A673 (cell line): ENCODE measurements at regions not wholly inside any gene's neighbourhood (a gene's known extent, or its start where the extent isn't known, plus 50 kb on each side); places are given as distances from the start of the nearest gene placed in this dataset.

ENCODE experiments used
- BruUV-seq: library from RNA; stranded (reverse); fragments of 400-500 nt; replicated peaks from 2 replicates; lab custom pipeline; 2021; lab: Mats Ljungman, UMichigan
- CTCF ChIA-PET: fragments of 300-600 bp; sonication (Branson Sonifier 250); formaldehyde crosslinking; loops from one replicate; lab custom pipeline; 2022; ENCODE audit warnings: antibody characterized with exemption; lab: Charles Lee
- POLR2A ChIA-PET: fragments of 300-600 bp; sonication (Branson Sonifier 250); formaldehyde crosslinking; loops from one replicate; lab custom pipeline; 2022; ENCODE audit warnings: antibody characterized with exemption; ENCODE audit not compliant: low non-redundant PET; lab: Charles Lee
- DNase-seq: peaks from one replicate; pipeline ENCODE4 v3.0.0-alpha.2; 2015; ENCODE audit warnings: low spot score
- H3K27ac ChIP-seq: fragments of 200-600 bp; sonication (generic); 2 replicates; pipeline ENCODE4 v1.5.1; 2016; ENCODE audit warnings: mixed run types, low read depth, mild to moderate bottlenecking, mixed read lengths, antibody characterized with exemption, low read length; ENCODE audit not compliant: poor library complexity, severe bottlenecking
- H3K27me3 ChIP-seq: fragments of 200-600 bp; sonication (generic); replicated peaks from 2 replicates; pipeline ENCODE4 v1.6.1; 2017; ENCODE audit warnings: mixed run types, low read depth, mild to moderate bottlenecking, mixed read lengths, antibody characterized with exemption, low read length; ENCODE audit not compliant: insufficient read depth, poor library complexity
- H3K36me3 ChIP-seq: fragments of 200-600 bp; sonication (generic); 2 replicates; pipeline ENCODE4 v1.6.1; 2016; ENCODE audit warnings: mixed run types, mild to moderate bottlenecking, mixed read lengths, antibody characterized with exemption, low read length; ENCODE audit not compliant: insufficient read depth, poor library complexity, severe bottlenecking
- H3K4me1 ChIP-seq: fragments of 200-600 bp; sonication (generic); 2 replicates; pipeline ENCODE4 v1.6.1; 2017; ENCODE audit warnings: mixed run types, mild to moderate bottlenecking, mixed read lengths, antibody characterized with exemption, low read length; ENCODE audit not compliant: insufficient read depth, poor library complexity, severe bottlenecking
- H3K4me3 ChIP-seq: fragments of 200-600 bp; sonication (generic); 2 replicates; pipeline ENCODE4 v1.5.1; 2016; ENCODE audit warnings: low read depth, mixed run types, mild to moderate bottlenecking, mixed read lengths, low read length; ENCODE audit not compliant: poor library complexity, severe bottlenecking
- H3K9me3 ChIP-seq: fragments of 200-600 bp; sonication (generic); 2 replicates; pipeline ENCODE4 v1.6.1; 2016; ENCODE audit warnings: mixed run types, low read depth, mild to moderate bottlenecking, mixed read lengths, antibody characterized with exemption, low read length; ENCODE audit not compliant: poor library complexity, severe bottlenecking
- CTCF ChIP-seq: fragments of 300-800, 200-600 bp; sonication (generic); conservative IDR thresholded peaks from 2 replicates; pipeline ENCODE4 v1.5.1; 2017; ENCODE audit warnings: low read depth, mild to moderate bottlenecking, antibody characterized with exemption, low read length, moderate library complexity, mixed read lengths
- EZH2 ChIP-seq: fragments of 200-600 bp; sonication (generic); IDR thresholded peaks from 2 replicates; pipeline ENCODE4 v1.6.1; 2017; ENCODE audit warnings: borderline replicate concordance, low read depth, mild to moderate bottlenecking, mixed read lengths, antibody characterized with exemption, low read length; ENCODE audit not compliant: poor library complexity, severe bottlenecking
- intact Hi-C: fragments of 100-400 bp; cut with micrococcal nuclease; formaldehyde crosslinking; loops from one replicate; pipeline ENCODE4 v1.10.0; 2022; ENCODE audit not compliant: unreplicated experiment

DNA sequence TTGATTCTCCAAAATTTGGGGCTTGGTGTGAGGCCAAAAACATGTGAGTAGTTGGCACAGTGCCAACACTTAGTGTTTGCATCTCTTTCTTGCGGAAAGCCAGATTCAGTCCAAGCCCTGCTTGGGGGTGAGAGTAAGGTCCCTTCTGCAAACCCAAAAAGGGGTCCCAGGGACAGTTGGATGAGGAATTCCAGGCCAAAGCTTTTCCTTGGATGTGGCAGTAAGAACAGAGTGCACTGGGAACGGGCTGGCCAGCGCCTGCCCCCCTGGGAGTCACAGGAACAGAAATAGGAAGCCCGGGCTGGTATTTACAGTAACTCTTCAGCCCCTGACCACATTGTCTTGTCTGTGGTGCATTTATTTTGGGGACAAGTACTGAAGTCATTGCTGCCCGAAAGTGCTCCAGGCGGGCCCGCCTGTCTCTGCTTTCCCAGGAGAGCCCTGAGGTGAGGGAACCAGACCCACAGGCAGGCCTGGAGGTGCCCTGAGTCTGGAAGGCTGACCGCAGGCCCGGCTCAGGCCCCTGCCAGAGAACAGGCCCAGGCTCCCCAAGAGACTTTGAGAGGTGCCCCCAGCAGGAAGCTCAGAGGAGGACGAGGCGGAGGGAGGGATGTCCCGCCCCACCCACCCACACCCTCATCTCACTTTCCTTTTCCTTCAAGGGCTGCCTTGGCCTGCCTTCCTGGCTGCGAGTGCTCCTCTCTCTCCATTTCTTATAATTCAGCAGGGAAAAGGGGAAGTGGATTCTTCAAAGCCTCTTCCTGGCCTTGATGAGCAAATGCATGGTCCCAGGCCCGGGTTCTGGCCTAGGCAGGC is 218.4 kb downstream of the MAFB start:
- intact Hi-C loops, result no loop called here
- Histone ChIP-seq H3K27me3 (no peaks in the 10 kb centered on the region), H3K4me1 (peaks cover 10% of the 10 kb centered on the region), H3K9me3 (no peaks in the 10 kb centered on the region), H3K36me3 (no peaks in the 10 kb centered on the region), H3K27ac (no peak overlapping the region), H3K4me3 (no peak overlapping the region)
- no peak for DNase-seq
- ChIA-PET CTCF (interaction anchor here (0.5 kb wide), 1 partner anchor 533 kb away, joined by 3 read pairs; no protein-coding TSS in a partner anchor), POLR2A (no interaction called here)
- TF ChIP-seq CTCF (no peak), EZH2 (no peak)
- no TSS peak for BruUV-seq

GRCh38 chr20:40468759-40469158 is 220.3 kb downstream of the MAFB start:
- no TSS peak for BruUV-seq
- Histone ChIP-seq H3K9me3 (no peaks in the 10 kb centered on the region), H3K4me1 (peaks cover 10% of the 10 kb centered on the region), H3K27me3 (no peaks in the 10 kb centered on the region), H3K36me3 (no peaks in the 10 kb centered on the region), H3K4me3 (no peak overlapping the region), H3K27ac (no peak overlapping the region)
- ChIA-PET POLR2A (no interaction called here), CTCF (no interaction called here)
- no peak for DNase-seq
- intact Hi-C loops, result loop anchor here (10.0 kb wide), 1 partner anchor 204 kb away; no protein-coding TSS in a partner anchor
- TF ChIP-seq EZH2 (no peak), CTCF (no peak)

- POLR2A ChIA-PET, result no interaction called here
- CTCF ChIA-PET, result no interaction called here
- no TSS peak for BruUV-seq
- intact Hi-C loops, result loop anchor here (10.0 kb wide), 1 partner anchor 203 kb away; no protein-coding TSS in a partner anchor
- H3K36me3 ChIP-seq, result no peaks in the 10 kb centered on the region
- TF ChIP-seq CTCF, result no peak
- TF ChIP-seq EZH2, result no peak
- peaks cover 16% of the 10 kb centered on the region for H3K4me1 ChIP-seq
- no peak overlapping the region for H3K27ac ChIP-seq
- H3K4me3 ChIP-seq, result no peak overlapping the region
- no peaks in the 10 kb centered on the region for H3K27me3 ChIP-seq
- DNase-seq, result no peak
- no peaks in the 10 kb centered on the region for H3K9me3 ChIP-seq
Measured at GRCh38 chr20:40467703-40468411, 221.2 kb downstream of the MAFB start.
